VCaP (cell line): ENCODE measurements at regions not wholly inside any gene's neighbourhood (a gene's known extent, or its start where the extent isn't known, plus 50 kb on each side); places are given as distances from the start of the nearest gene placed in this dataset.

Experiments
- H3K27ac ChIP-seq: fragments of 450-650 bp; 2 replicates; pipeline ENCODE4 v1.5.1; 2017
- TF ChIP-seq, protein P1 (sequence below): fragments of 450-650 bp; conservative IDR thresholded peaks from 2 replicates; pipeline ENCODE4 v1.5.1; 2017; ENCODE audit warnings: mild to moderate bottlenecking, moderate library complexity

DNA sequence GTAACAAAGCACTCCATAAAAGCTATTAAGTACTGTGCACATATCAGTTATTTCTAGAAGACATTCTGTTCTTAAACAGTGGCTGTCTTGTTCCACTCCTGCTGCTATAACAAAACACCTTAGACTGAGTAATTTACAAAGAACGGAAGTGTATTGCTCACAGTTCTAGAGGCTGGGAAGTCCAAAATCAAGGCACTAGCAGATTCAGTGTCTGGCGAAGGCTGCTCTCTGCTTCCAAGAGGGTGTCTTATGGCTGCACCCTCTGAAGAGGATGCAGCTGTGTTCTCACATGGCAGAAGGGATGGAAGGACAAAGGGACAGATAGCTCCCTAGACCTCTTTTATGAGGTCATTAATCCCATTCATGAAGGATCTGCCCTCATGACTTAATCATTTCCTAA, 424.2 kb upstream of the ZMIZ1 start:
- TF ChIP-seq, protein P1, sequence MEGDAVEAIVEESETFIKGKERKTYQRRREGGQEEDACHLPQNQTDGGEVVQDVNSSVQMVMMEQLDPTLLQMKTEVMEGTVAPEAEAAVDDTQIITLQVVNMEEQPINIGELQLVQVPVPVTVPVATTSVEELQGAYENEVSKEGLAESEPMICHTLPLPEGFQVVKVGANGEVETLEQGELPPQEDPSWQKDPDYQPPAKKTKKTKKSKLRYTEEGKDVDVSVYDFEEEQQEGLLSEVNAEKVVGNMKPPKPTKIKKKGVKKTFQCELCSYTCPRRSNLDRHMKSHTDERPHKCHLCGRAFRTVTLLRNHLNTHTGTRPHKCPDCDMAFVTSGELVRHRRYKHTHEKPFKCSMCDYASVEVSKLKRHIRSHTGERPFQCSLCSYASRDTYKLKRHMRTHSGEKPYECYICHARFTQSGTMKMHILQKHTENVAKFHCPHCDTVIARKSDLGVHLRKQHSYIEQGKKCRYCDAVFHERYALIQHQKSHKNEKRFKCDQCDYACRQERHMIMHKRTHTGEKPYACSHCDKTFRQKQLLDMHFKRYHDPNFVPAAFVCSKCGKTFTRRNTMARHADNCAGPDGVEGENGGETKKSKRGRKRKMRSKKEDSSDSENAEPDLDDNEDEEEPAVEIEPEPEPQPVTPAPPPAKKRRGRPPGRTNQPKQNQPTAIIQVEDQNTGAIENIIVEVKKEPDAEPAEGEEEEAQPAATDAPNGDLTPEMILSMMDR = no peak
- no peak overlapping the region for H3K27ac ChIP-seq

DNA sequence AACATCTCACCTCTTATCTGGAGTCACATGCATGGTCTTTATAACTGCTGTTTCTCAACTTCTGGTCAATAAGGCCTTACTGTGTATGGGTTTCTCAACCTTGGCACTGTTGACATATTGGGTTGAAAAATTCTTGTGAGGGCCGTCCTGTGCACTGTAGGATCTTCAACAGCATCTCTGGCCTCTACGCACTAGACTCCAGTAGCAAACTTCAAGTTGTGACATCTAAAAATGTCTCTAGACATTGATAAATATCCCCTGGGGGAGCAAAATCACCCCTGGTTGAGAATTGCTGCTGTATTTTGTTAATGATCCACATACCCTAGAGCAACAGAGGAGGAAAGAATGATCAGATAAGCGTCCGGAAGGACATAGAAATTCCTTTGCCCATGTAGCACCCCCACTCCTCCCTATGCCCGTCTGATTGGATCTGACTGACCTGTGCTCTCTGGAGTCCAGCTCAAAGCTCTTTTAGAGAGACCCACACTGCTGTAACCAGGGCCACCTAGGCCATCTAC, 423.5 kb upstream of the ZMIZ1 start:
- H3K27ac ChIP-seq = no peak overlapping the region
- TF ChIP-seq, protein P1 = no peak

DNA sequence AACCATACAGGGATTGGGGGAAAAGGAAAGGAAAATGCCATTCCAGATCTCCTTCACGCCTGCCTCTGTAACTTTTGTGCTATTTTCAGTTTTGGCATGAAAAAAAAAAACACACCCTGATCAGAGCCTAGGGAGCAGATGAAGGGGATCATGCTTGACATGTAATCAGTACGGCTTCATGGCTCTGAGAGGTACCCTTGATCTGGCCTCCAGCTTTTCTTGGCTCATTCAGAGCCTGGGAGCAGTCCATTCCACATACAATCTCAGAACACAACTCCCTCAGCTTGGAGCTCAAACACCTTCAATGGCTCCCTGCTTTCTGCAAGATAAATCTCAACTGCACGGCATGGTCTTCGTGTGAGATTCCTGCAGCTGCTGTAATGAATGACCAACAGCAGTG, 422.8 kb upstream of the ZMIZ1 start:
- no peak overlapping the region for H3K27ac ChIP-seq
- TF ChIP-seq, protein P1 = no peak

DNA sequence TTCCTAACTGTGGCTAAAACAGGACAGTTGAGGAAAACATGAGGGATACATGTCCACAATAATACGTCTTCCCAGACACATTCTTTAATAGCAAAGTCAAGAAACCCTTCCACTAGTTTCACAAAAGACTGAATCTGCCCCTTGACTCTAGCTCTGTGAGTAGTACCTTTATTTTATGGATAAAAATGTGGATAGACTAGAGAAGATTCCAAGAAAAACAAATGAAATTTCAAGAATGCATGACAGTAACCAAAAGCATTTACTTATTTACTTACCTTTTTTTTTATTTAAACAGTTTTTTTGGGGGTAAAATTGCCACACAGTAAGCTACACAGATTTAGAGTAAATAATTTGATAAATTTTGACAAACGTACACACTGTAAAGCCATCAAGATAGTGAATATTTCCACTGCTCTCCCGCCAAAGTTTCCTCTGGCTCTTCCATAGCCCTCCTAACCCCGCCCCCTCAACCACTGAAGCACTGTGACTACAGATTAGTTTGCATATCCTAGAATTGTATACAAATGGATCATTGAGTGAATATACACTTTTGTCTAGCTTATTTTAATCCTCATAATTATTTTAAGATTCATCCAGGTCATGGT, 420.4 kb upstream of the ZMIZ1 start:
- H3K27ac ChIP-seq = no peak overlapping the region
- TF ChIP-seq, protein P1 = no peak

DNA sequence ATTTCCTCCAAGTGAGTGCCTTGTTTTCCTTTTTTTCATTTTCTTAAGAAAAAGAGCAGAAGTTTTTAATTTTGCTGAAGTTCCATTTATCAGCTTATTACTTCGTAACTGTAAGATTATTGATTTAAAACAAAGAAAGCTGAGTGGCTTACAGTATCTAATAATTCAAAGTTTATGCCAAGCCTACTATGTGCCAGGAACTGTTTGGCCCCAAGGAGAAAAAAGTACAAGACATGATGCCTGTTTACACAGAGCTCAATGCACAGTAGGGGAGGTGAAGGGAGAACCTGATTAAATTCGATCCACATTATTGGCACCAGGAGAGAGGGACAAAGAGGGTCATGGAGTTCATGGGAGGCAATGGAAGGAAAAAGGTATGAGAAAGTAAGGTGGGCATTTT, 419.3 kb upstream of the ZMIZ1 start:
- H3K27ac ChIP-seq = no peak overlapping the region
- TF ChIP-seq, protein P1 = no peak

DNA sequence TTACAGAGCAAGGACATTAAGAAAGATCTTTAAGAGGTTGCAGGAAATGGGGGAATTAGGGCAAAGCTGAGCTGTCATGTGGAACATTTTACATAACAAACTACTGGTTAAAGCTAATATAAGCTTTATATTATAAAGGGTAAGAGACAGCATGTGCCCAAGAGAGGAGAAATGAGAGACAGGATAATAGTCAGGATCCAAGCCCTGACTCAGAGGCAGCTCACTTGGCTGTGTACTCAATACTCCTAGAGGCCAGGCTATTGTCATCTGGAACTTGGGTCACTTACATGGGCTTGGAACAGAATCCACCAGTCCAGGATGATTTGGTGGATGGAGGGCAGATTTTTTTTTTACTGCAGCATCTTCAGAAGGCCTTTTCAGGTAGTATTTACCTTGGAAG, 418.6 kb upstream of the ZMIZ1 start:
- H3K27ac ChIP-seq = no peak overlapping the region
- TF ChIP-seq, protein P1 = no peak

DNA sequence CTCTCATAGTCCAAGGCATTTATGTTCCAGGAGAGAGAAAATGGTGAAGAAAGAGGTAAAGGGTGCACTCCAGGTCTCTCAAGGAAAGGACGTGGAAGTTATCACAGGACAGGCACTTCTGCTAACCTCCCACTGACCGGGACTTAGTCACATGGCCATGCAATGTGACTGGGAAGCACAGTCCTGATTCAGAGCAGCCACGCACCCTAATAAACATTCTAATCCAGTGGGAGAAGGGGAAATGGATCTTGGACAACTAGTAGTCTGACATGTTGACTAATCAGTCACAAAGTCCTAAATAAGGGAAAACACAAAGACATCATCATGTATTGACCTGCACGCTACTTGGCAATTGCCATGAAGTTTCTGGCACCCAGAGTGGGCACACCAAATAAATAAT, 417.5 kb upstream of the ZMIZ1 start:
- no peak overlapping the region for H3K27ac ChIP-seq
- TF ChIP-seq, protein P1 = no peak
